Spleen (tissue), 11 donors: ENCODE measurements at regions not wholly inside any gene's neighbourhood (a gene's known extent, or its start where the extent isn't known, plus 50 kb on each side); places are given as distances from the start of the nearest gene placed in this dataset.

Experiments used
- DNase-seq: peaks from one replicate; pipeline ENCODE4 v3.0.0-alpha.2; 2020
- H3K27ac ChIP-seq, 8 donors: fragments of 200-600 bp; sonication (generic) in 7 of 8; 1 replicate in 4 of 8; 2 replicates in 4 of 8; pipeline versions ENCODE4 v1.5.0 to v1.8.0; 2016 to 2021; ENCODE audit warnings: inconsistent platforms in 4 of 8, mild to moderate bottlenecking in 4 of 8, moderate library complexity in 1 of 8
- H3K27me3 ChIP-seq, 7 donors: fragments of 200-600 bp; sonication (generic) in 6 of 7; replicated peaks in 1 of 7; 1 replicate in 4 of 7; 2 replicates in 3 of 7; pipeline versions ENCODE4 v1.5.0 to v1.8.0; 2016 to 2021; ENCODE audit warnings: inconsistent platforms in 3 of 7, mild to moderate bottlenecking in 1 of 7
- H3K36me3 ChIP-seq, 6 donors: fragments of 200-600 bp; sonication (generic) in 5 of 6; 1 replicate in 4 of 6; 2 replicates in 2 of 6; pipeline versions ENCODE4 v1.5.0 to v1.8.0; 2016 to 2021; ENCODE audit warnings: inconsistent platforms in 2 of 6
- H3K4me1 ChIP-seq, 6 donors: fragments of 200-600 bp; sonication (generic) in 5 of 6; 1 replicate in 3 of 6; 2 replicates in 3 of 6; pipeline versions ENCODE4 v1.5.0 to v1.8.0; 2016 to 2021; ENCODE audit warnings: inconsistent platforms in 3 of 6
- H3K4me3 ChIP-seq, 8 donors: fragments of 200-600 bp; sonication (generic) in 7 of 8; 1 replicate in 4 of 8; 2 replicates in 4 of 8; pipeline versions ENCODE4 v1.5.0 to v1.8.0; 2016 to 2021; ENCODE audit warnings: inconsistent platforms in 4 of 8, mild to moderate bottlenecking in 4 of 8, moderate library complexity in 2 of 8
- H3K9me3 ChIP-seq, 8 donors: fragments of 200-600 bp; sonication (generic) in 7 of 8; 1 replicate in 4 of 8; 2 replicates in 4 of 8; pipeline versions ENCODE4 v1.5.0 to v1.8.0; 2016 to 2021; ENCODE audit warnings: inconsistent platforms in 4 of 8
- POLR2A ChIP-seq, 3 donors: fragments of 450-650 bp; IDR thresholded peaks; one replicate each; pipeline ENCODE4 v1.5.1; 2017; ENCODE audit warnings: antibody characterized with exemption in 3 of 3, mild to moderate bottlenecking in 1 of 3
- POLR2AphosphoS5 ChIP-seq, 3 donors: sonication (generic); formaldehyde crosslinking; IDR thresholded peaks; one replicate each; pipeline ENCODE4 v1.5.1; 2017; ENCODE audit warnings: antibody characterized with exemption in 3 of 3
- WGBS, 5 donors: extraction: QIAGEN DNeasy Blood & Tissue Kit in 3 of 5; methylation state at CpG; one replicate each; pipeline versions ENCODE4 v1.1.5 to v1.1.7; 2013 to 2018; 5-methylcytosine and 5-hydroxymethylcytosine counted together
- intact Hi-C: fragments of 100-400 bp; cut with DNase I; formaldehyde crosslinking; loops from one replicate; pipeline ENCODE4 v1.15.0; 2023; ENCODE audit warnings: low total_unique reads
- TF ChIP-seq, protein P1 (sequence below), 11 experiments: fragments of 200-600 bp in 7 of 11; fragments of 450-650 bp in 4 of 11; sonication (generic) in 4 of 11; IDR thresholded peaks in 8 of 11; conservative IDR thresholded peaks in 3 of 11; 1 replicate in 7 of 11; 2 replicates in 4 of 11; pipeline versions ENCODE4 v1.4.0 to v1.8.0; 2016 to 2021; ENCODE audit warnings: antibody characterized with exemption in 11 of 11, inconsistent platforms in 4 of 11, mild to moderate bottlenecking in 1 of 11
- donor health status: healthy with polysubstance abuse.
- donor health status: DM: no; HTN: no; CAD: no; lungs with moderate emphysema.
- donor health status: DM: no; HTN: no; CAD: no.
- donor health status: Bipolar disorder and iron deficiency.
- donor health status: healthy.
- donor health status: DM: no; HTN: no; CAD: no.
- donor health status: DM: yes; HTN: yes; CAD: no.

DNA sequence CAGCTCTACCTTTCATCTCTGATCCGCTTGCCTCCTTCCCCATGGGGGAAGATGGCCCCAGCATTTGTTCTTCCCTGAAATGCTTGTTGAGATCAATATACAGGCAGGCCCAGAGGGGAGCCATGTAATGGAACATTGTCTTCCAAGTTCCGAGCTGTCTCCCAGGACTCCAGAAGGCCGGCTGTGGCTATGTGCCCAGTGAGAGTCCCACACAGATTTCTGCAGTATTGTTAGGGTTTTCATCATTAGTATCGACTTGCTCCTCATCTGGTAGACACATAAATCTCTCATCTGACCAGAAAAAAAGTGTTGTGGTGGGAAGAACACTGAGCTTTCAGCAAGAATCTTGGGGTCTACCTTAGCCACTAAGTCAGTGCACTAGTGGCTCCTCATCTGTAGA is 163.4 kb downstream of the TRIM29 start:
- intact Hi-C loops = no loop called here
- Histone ChIP-seq H3K27me3 (peaks cover 0 to 54% (median 0%) of the 10 kb centered on the region in 7 donors), H3K4me3 (no peak overlapping the region), H3K4me1 (no peaks in the 10 kb centered on the region), H3K36me3 (no peaks in the 10 kb centered on the region), H3K27ac (no peak overlapping the region), H3K9me3 (peaks cover 0 to 6% (median 0%) of the 10 kb centered on the region in 8 donors)
- DNase-seq = no peak
- TF ChIP-seq, protein P1, sequence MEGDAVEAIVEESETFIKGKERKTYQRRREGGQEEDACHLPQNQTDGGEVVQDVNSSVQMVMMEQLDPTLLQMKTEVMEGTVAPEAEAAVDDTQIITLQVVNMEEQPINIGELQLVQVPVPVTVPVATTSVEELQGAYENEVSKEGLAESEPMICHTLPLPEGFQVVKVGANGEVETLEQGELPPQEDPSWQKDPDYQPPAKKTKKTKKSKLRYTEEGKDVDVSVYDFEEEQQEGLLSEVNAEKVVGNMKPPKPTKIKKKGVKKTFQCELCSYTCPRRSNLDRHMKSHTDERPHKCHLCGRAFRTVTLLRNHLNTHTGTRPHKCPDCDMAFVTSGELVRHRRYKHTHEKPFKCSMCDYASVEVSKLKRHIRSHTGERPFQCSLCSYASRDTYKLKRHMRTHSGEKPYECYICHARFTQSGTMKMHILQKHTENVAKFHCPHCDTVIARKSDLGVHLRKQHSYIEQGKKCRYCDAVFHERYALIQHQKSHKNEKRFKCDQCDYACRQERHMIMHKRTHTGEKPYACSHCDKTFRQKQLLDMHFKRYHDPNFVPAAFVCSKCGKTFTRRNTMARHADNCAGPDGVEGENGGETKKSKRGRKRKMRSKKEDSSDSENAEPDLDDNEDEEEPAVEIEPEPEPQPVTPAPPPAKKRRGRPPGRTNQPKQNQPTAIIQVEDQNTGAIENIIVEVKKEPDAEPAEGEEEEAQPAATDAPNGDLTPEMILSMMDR (IDR thresholded peaks at IDR 0.05 in 8 of 11, conservative IDR thresholded peaks at IDR 0.05 in 3 of 11) = no peak
- no peak for TF ChIP-seq POLR2A (IDR thresholded peaks at IDR 0.05)
- 78 to 85% (median 84%) methylated on average over 4 of the region's 4 CpGs for WGBS, 5 donors

GRCh38 chr11:119974051-119974450 is 163.9 kb downstream of the TRIM29 start:
- Histone ChIP-seq H3K4me3 (no peak overlapping the region), H3K27me3 (peaks cover 0 to 50% (median 0%) of the 10 kb centered on the region in 7 donors), H3K36me3 (no peaks in the 10 kb centered on the region), H3K27ac (no peak overlapping the region), H3K9me3 (peaks cover 0 to 6% (median 0%) of the 10 kb centered on the region in 8 donors), H3K4me1 (no peaks in the 10 kb centered on the region)
- TF ChIP-seq POLR2AphosphoS5 (IDR thresholded peaks at IDR 0.05) (no peak), POLR2A (IDR thresholded peaks at IDR 0.05) (no peak)
- TF ChIP-seq, protein P1 (IDR thresholded peaks at IDR 0.05 in 8 of 11, conservative IDR thresholded peaks at IDR 0.05 in 3 of 11) = no peak
- 59 to 75% (median 66%) methylated on average over 4 of the region's 4 CpGs for WGBS, 5 donors
- no peak for DNase-seq
- intact Hi-C loops = no loop called here

DNA sequence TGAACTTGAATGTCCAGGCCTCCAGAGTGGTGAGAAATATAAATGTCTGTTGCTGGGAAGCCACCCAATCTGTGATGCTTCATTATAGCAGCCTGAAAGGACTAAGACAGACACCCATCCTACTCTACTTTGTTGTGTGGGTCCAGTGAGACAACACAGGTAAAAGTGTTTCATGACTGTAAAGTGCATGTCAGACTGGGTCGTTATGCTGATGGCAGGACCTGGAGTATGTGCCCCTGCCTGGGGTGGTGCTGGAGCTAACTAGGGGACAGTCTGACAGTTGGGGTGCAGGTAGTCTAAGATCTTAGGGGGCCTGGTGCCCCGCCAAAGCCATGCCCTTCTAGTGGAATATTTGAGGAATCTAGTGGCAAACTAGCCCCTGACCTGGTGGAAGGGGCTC is 165.6 kb downstream of the TRIM29 start:
- DNase-seq = no peak
- WGBS, 5 donors = 71 to 94% (median 85%) methylated on average over 2 of the region's 2 CpGs
- H3K4me1 ChIP-seq = no peaks in the 10 kb centered on the region
- intact Hi-C loops = no loop called here
- H3K9me3 ChIP-seq = peaks cover 0 to 6% (median 0%) of the 10 kb centered on the region in 8 donors
- H3K36me3 ChIP-seq = no peaks in the 10 kb centered on the region
- no peak overlapping the region for H3K4me3 ChIP-seq
- H3K27ac ChIP-seq = no peak overlapping the region
- peaks cover 0 to 32% (median 0%) of the 10 kb centered on the region in 7 donors for H3K27me3 ChIP-seq
- TF ChIP-seq POLR2AphosphoS5 (IDR thresholded peaks at IDR 0.05) (no peak), POLR2A (IDR thresholded peaks at IDR 0.05) (no peak)
- TF ChIP-seq, protein P1 (IDR thresholded peaks at IDR 0.05 in 8 of 11, conservative IDR thresholded peaks at IDR 0.05 in 3 of 11) = no peak

DNA sequence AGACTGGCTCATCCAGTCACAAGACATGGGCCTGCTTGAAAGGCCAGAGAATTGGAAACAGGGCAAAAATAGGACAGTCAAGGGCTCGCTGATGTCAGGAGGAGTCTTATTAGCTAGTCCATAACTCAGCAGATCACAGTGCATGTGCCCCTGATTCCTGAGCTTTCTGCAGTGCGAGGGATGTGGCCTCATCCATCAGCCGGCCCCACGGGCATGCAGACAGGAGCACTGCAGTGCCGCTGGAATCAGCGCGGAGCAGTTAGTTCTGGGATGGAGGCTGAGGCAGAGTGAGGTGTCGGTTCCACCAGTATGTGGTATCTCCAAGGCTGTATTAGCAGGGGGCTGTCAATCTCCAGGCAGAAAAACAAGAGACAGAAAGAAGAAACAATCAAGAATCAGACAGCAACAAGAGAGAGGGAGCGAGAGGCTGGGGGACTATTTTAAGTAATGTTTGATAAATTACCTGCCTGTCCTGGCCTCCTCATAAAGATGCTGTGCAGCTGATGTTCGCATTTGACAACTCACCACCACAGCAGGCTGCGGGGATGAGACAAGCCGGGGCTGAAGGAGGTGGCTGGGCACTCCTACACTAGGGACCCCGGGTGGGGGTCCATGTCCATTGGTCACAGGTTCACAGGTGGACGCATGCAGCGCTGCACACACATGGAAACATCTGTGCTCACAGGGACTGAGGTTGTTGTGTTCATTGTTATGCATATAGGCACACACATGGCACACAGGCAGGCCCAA is 167.2 kb downstream of the TRIM29 start:
- Histone ChIP-seq H3K4me1 (no peaks in the 10 kb centered on the region), H3K36me3 (no peaks in the 10 kb centered on the region), H3K4me3 (no peak overlapping the region), H3K27ac (no peak overlapping the region), H3K27me3 (peaks cover 0 to 21% (median 0%) of the 10 kb centered on the region in 7 donors), H3K9me3 (peaks cover 0 to 6% (median 0%) of the 10 kb centered on the region in 8 donors)
- TF ChIP-seq POLR2A (IDR thresholded peaks at IDR 0.05) (no peak), POLR2AphosphoS5 (IDR thresholded peaks at IDR 0.05) (no peak)
- TF ChIP-seq, protein P1 (IDR thresholded peaks at IDR 0.05 in 8 of 11, conservative IDR thresholded peaks at IDR 0.05 in 3 of 11) = no peak
- no peak for DNase-seq
- intact Hi-C loops = no loop called here
- 71 to 80% (median 76%) methylated on average over 13 to 15 of the region's 15 CpGs for WGBS, 5 donors
